Left kidney (tissue), 1 donor: ENCODE measurements at regions not wholly inside any gene's neighbourhood (a gene's known extent, or its start where the extent isn't known, plus 50 kb on each side); places are given as distances from the start of the nearest gene placed in this dataset.
"Not testable (repeated sequence)": the region's sequence is repeated elsewhere in the genome, so short reads cannot be mapped to it uniquely, and the experiment has no call there.

Experiments
- DNase-seq: peaks from one replicate; pipeline ENCODE4 v3.0.0-alpha.2; 2013

DNA sequence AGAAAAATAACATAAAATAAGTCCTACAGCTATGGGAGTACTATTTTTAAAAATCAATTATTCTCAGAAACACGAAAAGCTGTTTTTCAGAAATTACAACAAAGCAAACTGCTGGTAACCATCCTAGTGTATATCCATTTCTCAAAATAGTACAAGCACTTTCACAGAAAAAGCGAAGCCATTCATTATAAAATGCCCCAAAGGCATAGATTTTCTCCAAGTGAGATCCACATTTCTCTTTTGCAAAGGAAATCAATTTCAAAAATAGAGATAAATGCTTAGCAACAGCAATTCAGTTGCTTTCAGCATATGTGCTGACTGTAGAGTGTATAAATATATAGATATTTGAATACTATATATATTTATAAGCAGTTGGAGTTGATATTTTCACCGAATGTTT lies 1266.3 kb downstream of the SI start:
- DNase-seq = no peak

DNA sequence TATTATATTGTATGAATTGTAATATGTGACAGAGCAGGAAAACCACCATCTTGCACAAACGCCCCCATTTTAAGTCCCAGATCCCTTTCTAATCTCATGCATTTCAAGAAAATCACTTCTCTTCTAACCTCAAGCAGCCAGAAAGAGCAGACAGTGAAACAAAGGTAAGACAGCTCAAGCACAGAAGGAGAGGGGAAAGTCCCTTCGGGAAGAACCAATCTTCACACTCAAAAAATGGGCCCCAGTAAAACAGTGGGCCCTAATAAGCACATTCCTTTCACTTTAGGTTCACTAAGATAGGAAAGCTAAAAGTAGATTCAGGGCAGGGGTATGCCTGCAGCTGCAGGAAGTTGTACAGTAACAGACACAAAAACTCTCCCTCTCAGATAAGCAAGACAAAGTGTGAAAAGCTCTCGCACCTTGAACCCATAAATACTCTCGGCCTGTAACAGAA lies 1268.7 kb downstream of the SI start:
- no peak for DNase-seq

DNA sequence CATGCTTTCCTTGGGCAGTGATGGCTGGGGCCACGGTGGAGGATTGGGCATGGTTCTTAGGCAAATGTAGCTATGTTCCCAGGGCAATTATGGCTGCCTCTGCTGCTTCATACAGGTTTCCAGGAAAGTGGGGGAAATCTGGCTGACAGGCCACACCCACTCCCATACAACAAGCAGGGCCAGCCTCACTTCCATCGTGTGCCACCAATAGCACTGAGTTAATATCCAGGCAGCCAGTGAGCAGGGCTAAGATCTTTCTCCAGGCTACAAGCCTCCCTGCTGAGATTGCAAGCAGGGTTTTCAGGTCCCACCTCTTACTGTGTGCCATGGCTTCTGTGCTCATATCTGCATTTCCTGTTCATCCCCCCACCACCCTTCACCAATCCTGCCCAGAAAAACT lies 1291.9 kb downstream of the SI start:
- no peak for DNase-seq

DNA sequence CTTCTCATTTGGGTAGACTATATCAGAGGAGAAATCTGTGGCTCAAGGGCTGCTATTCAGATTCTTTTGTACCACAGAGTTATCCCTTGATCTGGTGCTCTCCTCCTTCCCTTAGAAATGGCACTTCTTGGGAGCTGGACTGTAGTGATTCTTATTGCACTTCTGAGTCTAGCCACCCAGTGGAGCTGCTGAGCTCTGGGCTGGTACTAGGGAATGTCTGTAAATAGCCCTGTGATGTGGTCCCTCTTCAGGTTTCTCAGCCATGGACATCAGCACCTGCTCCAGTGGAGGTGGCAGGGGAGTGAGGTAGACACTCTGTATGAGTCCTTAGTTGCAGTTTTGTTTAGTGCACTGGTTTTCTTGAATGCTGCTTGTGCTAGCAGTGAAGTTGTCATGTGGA lies 1292.6 kb downstream of the SI start:
- no peak for DNase-seq

DNA sequence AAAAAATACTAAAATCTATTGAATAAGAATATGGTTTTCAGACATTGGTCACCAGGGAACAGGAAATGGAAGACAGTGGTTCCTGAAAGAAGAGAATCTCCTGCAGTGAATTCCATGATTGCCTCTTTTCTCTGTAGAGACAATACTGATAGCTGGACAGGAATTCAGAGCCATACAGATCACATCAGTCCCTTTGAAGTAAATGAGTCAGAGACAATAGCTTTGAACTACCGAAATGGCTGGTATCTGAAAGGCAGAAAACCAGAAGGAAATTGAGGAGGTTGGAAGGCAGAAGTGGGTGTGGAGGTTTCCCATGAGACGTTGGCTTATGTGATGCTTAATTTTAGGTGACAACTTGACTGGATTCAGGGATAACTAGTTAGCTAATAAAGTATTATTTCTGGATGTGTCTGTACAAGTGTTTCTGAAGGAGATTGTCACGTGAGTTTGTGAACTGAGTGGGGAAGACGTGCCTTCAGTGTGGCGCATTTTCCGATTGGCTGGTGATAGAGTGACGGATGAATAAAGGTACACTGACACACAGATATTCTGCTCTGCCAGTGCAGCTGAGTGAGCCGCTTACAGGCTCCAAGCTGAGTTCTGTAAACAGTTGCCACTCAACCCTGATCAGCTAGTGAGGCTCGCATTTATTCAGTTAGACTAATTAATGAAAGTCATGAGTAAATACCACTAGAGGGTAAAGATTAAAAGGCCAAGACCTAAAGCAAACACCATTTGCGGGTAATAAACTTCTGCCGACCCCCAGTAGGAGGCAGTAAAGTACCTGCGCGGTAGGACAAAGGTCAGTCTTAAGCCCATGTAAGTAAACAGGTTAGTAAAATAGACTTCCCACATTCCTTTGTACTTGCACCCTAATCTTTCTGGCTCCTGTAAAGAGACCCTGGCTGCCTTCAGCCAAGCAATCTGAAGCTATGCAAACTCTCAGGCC lies 1298.6 kb downstream of the SI start:
- no peak for DNase-seq

DNA sequence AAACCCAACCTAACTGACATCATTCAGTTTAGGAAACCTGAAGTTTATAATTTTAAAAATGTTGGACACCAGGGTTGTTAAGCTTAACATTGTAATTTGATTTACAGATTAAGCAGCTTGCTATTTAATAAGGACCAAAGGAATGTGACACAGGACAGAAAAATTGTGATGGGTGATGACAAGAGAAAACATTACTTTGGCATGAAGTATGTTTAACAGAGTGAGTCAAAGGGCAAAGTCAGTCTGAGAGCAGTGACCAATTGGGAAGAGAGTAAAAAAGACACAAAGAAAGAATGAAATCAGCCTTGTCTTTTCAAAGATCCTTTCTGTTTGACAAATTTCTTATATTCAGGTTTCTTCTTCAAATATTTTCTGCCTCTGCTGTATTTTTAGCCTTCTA lies 1301.6 kb downstream of the SI start:
- DNase-seq = no peak

DNA sequence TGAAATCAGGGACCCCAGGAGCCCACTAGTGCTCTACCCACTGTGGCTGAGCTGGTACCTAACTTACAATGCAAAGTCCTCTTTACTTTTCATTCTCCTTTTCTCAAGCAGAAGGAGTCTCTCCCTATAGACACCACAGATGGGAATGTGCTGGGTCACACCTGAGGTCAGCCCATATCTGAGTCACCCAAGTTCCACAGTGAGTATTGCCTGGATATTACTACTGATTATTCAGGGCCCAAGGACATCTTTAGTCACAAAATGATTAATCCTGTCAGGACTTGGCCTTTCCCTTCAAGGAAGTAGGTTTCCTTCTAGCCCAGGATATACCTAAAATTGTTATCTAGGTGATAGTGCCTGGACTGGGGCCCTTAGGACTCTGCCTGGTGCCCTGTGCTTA lies 1305.2 kb downstream of the SI start:
- DNase-seq = no peak

DNA sequence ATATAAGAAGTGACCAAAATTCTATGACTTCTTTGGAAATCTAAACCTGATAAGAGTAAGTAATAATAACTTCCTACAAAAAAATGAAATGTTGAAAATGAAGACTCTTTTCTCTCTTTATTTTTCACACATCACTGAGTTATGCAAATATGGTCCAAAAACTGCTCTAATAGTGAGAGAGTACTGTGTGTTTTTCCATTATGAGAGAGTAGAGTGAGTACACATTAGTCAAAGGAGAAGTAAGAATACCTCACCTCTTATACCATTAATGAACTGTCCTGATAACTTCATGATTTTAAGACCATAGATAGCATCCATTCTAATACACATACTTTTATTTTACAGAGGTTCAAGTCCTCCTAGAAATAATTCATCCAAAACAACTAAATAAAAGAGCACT lies 1310.2 kb downstream of the SI start:
- DNase-seq = no peak

DNA sequence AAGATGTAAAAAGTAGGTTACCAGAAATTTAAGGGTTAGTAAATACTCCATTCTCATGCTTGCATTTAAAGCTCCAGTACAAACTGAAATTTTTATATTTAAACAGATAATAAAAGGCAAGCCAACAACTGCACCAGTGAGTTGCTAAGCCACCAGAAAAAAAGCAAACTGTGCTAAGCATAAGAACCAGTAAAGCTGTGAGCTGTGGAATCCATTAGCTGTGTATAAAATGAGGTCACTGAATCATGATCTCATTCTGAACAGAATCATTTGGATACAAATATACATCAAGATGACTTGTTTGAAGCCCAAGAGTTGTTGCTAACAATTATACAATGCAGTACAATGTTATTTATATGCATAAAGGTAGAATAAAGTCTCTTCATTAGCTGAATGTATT lies 1312.2 kb downstream of the SI start:
- no peak for DNase-seq

DNA sequence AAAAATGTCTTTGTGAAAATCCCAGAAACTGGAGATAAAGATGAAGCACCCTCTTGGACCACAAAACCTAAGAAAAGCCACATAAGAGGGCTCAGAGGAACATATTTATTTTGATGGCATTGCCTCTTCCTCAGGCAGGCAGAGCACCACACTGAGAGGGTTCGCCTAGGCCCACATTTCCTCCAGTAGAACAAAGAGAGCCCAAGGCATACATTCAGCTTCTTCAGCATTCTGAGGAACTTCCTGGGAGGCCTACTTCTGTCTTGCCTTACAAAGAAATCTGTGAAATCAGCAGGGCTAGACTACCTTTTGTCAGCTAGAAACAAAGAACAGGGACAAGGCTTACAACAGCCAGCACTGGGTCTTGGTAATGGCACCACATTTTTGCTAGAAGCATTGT lies 1325.3 kb downstream of the SI start:
- no peak for DNase-seq

DNA sequence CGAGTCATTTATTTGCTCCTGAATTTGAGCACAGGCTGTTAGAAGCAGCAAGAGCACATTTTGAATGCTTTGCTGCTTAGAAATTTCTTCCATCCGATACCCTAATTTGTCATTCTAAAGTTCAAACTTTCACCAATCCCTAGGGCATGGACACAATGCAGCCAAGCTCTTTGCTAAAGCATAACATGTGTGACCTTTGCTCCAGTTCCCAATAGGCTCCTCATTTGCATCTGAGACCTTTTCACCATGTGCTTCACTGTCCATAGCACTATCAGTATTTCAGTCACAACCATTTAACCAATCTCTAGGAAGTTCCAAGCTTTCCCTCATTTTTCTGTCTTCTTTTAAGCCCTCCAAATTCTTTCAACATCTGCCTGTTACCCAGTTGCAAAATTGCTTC lies 1333.1 kb downstream of the SI start:
- no peak for DNase-seq

DNA sequence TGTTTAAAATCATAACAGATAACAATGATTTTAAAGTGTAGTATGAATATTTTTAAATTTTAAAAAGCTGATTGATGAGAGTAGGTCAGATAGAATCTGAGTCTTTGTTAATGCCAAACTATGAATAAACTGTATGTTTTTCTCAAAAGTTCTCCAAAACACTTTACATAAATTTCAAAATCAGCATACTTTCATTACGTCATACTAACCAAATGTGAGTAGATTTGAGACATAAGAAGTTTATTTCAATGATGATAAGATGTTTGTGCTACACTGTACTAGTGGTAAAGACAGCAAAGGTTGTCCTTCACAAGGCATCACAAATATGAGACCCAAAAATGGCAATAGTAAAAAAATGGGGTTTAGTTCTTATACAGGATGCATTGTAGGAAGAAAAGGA lies 1342.9 kb downstream of the SI start:
- no peak for DNase-seq

DNA sequence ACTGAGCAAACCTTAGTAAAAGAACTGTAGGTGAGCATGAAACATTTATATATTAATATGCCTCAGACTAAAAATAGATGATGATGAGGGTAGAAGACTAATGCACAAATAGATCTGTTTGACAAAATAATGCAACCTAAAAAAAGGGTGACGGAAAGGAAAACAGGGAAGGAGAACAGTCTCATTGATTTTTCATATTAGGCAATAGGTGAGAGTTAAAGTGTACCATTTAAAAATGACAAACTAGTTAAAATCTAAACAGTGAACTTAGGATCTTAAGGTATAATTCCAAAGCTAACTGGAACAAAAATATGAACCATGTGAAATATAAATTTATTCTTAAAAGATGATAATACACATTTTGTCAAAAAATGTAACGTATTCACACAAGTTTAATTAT lies 1347.6 kb downstream of the SI start:
- no peak for DNase-seq

DNA sequence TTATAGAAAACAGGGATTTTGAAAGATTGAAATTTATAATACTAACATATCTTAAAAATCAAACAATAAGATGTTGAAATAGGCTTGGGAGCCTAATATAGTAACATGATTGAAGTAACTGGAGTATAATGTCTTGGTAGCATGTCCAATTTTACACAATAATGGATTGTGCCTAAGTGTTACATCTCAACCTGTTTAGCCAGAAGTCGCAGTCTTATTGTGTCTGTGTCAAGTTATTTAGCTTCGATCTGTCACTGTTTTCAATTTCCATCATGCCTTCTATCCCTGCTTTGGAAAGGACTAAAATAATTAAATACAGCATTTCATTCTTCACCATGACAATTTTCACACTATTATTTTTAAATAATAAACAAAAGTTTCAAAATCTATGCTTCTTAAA lies 1352.2 kb downstream of the SI start:
- no peak for DNase-seq

DNA sequence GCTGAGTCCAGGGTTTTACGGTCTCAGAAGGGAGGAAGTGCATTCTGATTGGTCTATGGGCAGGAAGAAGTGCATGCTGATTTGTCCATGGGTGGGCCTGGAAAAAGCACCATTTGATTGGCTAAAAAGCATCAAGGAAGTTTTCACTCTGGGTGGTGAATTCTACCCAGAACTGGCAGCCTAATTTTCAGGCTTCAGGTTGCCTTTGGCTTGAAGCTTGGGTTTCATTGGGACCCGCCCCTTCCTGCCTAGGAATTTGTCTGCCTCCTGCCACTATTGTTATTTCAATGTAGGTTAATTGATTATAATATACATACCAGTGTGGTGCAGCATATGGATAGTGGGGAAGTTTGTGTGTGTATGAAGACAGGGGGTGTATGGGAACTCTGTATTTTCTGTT lies 1355.9 kb downstream of the SI start:
- no peak for DNase-seq

DNA sequence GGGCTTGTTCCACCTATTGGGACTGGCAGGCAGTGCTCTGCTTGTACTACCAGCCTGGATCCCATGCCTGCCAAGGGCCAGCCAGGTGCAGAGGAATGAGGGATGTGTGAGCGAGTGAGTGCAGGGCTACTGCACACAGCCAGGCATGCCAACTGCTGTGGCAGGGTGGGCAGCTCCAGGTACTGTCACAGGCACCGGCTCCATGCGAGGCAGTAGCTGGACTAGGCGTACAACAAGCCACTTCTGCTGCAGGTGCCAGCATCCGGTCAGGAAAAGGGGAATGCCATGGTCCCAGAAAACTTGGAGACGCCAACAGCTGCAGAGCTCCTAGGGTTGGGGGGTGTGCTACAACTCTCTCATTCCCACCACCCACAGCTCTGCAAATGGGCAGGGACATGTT lies 1356.7 kb downstream of the SI start:
- no peak for DNase-seq

DNA sequence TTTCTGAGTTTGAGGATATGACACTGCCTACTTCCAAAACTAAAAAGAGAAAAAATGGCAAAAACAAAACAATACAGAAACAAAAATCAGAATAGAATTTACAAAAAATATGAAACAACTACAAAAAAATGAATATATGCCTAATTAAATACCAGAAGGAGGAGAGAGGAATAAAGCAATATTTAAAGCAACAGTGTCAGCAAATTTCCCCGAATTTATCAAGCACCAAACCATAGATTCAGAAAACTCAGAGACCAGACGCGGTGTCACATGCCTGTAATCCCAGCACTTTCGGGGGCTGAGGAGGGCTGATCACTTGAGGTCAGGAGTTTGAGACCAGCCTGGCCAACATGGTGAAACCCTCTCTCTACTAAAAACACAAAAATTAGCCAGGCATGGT lies 1360.9 kb downstream of the SI start:
- DNase-seq = no peak

DNA sequence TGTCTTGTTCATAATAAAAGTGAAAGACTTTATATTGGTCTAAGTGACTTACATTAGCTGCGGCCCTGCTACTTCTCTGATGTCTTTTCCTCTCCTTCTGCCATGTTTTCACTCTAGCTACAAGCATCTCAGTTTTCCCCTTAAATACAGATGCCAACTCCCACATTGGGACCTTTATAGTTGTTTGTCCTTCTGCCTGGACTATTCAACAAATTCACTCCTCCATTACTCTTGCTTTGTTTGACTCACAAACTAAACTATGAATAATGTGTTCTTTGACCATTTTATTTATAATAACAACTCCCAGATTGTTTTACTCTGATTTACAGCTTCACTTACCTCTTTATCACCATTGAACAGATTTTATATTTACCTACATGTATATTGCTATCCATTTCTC lies 1369.9 kb downstream of the SI start:
- DNase-seq = no peak

DNA sequence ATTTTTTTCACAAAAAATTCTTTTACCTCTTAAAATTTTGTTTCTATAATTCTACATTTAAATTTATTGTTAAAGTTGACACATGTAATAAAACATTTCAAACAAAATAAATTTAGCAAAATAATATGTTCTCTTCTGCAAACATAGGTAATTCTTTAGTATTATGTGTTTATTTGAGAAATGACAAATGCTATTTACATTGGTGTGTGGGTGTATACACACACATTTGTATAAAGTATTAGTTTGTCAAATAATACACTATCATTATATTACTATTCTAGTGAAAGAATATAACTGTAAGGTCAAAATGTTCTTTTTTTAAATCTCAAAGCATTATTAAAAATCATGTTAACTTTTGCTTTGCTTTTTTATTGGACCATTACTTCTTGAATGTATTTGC lies 1370.6 kb downstream of the SI start:
- no peak for DNase-seq

DNA sequence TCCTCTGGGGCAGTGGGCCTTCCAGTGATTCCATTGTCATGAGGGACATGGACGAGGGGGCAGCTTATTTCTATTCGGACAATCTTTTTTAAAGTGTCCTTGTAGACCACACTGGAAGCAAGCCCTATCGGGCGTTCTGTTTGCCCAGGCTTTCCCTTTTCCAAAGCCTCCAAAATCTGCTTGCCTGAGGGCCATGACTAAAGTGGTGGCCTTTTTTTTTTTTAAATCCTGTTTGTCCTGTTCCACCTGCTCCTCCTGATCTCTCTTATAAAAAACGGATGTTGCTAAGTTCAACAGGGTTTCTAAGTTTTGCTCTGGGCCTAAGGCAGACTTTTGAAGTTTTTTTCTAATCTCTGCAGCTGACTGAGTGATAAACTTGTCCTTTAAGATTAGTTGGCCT lies 1380.1 kb downstream of the SI start:
- not testable (repeated sequence) for DNase-seq

DNA sequence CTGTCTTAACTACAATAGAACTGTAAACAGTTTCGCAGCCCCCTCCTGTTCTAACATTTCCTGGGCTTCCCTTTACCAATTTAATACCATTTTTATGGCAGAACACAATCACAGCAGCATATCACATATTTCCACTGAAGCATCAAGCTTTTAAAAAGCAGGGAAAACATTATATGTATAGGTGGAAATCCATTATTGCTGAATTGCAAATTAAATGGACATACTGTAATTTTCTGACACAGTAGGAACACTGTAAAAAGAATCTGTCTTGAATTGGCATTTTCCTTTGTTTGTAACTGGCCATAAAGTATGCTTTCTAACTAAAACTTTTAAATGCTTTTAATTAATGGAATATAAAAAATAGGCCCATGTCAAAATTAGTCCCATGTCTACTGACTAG lies 1385.8 kb downstream of the SI start:
- no peak for DNase-seq

DNA sequence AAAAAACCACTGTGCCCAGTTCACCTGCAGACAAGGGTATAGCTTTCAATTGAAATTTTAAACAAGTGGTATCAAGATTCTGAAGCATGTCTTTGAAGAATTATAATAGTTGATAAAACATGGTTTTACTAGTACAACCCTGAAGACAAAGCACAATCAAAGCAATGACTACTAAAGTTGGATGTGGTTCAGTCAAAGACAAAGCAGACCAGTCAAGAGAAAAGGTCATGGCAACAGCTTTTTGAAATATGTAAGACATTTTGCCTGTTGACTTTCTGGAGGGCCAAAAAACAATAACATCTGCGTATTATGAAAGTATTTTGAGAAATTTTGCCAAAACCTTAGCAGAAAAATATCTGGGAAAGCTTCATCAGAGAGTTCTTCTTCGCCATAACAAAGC lies 1393.6 kb downstream of the SI start:
- DNase-seq = no peak

DNA sequence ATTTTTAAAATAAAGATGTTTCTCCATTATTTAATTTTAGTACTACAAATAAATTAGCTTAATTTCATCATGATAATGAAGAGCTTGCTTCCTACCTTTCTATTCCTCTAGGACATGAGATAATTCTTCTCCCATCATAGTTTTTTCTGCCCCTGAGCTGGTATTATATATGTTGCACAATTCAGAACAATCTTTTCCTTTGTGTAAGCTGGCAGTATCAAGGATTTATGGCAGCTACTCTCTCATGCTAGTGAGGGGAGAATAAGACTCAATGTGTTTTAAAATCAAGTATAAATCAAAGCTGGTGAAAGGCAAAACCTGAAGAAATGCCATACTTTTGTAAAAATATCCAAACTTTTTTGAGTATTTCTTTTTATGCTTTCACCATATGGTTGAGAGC lies 1405.3 kb downstream of the SI start:
- DNase-seq = no peak

DNA sequence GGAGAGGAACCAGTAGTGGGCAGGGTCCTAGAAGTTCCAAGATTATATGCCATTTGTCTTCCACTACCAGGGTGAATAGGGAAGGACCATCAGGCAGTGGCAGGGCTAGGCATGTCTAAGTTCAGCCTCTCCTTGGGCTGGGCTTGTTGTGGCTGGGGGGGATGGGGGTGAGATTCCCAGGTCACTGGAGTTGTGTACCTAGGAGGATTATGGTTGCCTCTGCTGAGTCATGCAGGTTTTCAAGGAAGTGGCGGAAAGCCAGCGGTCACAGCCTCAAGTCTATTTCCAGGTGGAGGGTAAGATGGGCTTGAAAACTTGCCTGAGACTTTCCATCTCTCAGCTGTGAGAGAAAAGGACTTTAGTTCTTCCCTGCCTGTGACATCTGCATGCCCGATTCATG lies 1407.1 kb downstream of the SI start:
- DNase-seq = no peak
